CD4-positive, alpha-beta T cell treated with Interleukin-21 for 1 hour (primary cell): ENCODE measurements at regions not wholly inside any gene's neighbourhood (a gene's known extent, or its start where the extent isn't known, plus 50 kb on each side); places are given as distances from the start of the nearest gene placed in this dataset.

Experiments
- DNase-seq: peaks from one replicate; pipeline ENCODE4 v3.0.0-alpha.2; 2020

DNA sequence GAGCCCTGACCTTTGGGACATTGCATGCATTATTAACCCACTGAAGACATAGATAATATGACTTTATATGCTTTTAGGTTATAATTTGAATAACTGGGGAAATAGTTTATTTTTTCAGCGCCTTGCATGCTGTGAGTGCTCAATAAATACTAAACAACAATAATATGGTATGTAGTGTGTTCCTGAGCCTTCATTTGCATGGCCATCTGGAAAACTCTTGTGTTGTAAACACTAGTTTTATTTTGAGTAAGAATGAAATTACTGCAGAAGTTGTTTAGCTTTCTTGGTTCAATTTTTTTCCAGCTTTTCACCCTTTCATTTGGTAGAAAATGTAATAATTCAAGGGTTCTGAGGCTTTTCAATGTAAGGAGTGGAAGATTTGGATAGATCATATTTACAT is 189.3 kb upstream of the GALNT5 start:
- DNase-seq = no peak

DNA sequence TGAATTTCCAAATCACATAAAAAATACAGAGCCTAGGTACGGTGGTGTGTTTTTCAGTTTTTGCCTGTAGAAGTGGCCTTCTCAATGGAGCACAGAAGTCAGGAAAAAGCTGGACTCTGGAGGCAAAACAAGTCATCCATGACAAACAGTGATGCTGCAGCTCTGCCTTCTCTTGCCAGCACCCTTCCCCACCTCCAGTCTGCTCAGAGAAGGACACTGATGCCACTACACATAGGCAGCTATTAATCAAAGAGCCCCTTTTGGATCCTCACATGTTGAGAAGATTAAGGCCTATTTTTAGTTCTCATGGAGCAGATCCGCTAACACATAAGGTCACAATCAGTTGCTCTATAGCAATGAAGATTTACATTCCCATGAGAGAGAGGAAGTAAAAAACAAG is 181.6 kb upstream of the GALNT5 start:
- no peak for DNase-seq

DNA sequence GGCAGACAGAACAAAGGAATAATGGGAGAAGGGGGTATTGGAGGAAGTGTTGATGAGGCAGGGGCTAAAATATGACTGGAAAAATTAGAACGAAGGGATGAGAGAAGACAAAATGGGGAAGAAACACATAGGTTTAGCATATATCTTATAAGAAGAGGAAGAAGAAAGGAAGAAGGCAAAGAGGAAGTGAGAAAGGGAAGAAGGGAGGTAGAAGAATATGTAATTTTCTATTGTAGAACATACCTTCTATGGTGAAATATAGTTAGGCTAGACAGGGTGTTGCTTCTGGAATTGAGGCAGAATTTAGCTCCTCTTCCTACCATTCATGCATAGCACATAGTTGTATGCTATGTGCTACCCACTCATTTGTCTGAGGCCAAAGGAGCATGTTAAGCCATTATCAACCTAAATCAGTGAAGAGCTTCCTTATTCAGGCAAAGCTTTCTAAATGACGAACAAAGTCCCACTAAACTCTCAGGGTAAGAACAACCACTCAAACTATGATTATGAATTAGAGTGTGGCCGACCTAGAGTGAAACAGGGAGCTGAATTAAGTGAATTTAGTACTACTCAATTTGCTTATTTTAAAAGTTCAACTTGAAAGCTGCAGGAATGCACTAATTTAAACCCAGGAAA is 180.9 kb upstream of the GALNT5 start:
- DNase-seq = no peak

DNA sequence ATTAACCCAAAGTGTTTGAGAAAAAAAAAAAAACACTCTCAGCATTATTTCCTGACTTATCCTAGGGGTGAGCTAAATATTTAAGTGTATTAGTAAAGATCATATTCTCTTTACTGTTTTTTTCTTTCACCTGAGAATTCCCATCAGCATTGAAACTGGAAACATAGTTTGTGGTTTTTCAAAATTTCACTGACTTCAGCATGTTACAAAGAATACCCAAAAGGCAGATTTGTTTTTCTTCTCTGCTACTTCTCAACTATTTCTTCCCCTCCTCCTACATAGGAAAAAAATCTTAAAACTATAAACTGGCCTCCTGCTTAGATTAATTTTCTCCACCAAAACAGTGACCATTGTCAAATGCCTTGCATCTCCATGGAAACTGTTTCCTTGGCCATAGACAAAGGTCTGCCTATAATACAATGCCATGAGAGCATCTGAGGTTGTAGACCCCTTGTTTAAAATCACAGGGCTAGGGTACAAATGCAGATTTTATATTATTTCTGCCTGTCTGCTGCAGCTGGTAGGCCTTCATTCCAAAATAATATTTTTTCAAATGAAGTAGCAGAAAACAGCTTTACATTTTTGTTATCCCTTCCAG is 179.7 kb upstream of the GALNT5 start:
- DNase-seq = no peak

DNA sequence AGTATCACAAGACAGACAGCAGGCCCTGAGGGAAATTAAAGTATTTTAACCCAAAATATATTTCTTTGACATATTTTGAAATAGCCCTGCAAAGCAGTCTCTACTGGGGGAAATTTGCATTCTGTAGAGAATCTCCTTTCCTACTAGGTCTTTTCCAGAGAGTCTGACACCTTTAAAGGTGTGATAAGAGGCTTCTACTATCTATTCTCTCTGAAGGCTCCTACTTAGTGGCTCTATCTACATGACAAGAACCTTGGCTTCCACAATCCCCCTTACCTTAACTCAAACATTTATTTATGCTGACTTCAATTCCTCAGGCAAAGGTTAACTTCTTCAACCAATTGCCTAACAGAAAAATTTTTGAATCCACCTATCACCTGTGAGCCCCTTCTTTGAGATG is 174.6 kb upstream of the GALNT5 start:
- no peak for DNase-seq

DNA sequence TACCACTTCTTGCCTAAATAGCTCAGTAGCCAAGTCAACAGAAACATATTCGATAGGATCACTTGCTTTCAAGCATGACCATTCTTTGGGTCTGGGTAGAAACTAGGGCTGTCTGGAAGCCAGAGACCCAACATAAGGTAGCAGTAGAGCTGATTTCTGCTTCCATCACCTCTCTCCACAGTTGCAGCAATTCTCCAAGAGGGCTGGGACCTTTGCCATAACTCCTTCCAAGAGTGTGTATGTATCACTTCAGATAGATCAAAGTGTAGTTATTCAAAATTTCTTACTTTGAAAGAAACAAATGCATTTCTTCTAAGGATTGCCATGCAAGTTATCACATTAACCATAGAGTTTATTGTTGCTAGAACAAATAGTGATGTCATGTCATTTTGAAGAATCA is 172.0 kb upstream of the GALNT5 start:
- DNase-seq = no peak

DNA sequence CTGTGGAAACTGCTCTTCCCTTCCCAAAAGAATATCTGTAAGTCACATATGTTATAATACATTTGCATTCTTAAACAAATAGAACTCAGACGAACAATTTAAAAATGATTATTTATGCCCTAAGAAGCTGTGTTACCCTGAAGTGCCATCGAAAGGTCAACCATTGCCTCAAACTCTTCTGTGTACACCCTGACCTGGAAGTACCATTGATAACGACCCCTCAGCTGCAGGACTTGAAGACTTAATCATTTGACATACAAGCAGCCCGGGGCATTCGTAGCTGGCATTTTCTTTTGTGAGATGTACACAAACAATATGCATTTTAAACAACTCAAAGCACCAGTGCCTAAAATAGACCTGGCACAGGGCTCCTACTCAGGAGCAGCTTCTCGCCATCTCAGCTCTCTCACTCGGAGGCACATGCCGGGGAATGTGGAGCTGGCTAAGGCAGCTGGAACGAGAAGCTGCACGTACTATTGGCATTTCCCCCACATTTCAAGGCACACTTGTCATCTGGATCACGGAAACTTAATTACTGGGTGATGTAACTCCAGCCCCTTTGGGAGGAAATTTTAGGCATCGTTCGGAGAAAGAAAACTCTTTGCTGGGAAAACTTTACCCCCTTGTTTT is 170.0 kb upstream of the GALNT5 start:
- no peak for DNase-seq

DNA sequence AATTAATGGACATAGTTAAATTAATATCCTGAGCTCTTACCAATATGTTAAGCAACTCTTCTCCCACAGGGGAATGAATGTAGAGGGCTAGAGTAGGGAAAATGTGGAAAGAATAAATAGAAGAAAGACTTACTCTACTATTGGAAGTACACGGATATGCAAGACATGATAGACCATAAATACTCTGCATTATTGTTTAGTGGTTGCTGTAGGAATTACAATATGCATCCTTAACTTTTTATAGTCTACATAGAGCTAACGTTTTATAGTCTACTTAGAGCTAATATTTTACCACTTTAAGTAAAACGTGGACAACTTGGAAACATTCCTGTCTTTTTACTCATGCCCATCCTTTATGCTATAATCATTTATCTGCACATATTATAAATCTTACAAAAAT is 163.8 kb upstream of the GALNT5 start:
- no peak for DNase-seq

DNA sequence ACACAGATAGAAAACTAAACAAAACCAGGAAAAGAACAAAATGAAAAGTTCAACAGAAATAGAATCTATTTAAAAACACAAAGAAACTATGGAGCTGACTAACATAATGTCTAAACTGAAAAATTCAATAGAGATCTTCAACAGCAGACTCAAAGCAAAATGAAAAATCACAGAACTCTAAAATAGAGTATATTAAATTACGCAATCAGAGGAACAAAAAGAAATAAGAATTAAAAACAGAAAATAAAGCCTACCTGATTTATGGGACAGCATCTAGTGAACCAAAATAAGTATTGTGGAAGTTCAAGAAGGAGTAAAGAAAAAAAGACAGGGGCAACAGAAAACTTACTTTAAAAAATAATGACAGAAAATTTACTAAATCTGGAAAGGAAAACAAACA is 152.1 kb upstream of the GALNT5 start:
- DNase-seq = no peak

DNA sequence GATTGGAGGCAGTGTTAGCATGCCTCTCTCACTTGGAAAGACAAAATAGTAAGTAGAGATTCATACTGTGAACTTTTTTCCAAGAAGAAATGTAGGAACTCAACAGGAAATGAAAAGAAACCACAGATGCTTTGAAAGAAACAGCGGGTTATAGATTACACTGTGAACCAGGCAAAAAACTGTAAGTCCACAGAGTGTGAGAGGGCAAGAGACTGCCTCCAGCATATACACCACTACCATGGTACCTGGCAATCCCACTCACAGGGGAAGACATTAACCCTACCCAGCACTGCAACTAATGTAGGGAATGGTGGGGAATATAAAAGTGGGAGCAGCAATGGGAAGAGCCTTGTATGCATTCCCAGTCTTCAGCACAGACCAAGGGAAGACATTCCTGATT is 150.6 kb upstream of the GALNT5 start:
- DNase-seq = no peak

DNA sequence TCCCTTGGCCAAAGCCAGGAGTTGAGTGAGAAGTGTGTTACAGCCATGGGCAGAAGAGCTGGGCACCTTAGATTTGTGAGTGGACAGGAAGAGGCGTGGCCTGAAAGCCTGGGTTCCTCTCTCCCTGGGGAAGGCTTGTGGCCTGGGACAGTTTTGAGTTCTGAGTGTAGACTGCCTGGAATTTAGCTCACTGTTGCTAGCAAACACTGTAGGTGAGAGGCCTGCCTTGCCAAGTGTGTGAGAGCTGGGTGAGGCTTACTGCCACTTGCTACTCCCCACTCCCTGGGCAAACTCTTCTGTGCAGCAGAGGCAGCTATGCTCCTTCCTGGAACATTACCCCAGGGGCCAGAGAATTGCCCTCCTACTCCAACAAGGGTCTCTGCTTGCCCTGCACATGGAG is 150.0 kb upstream of the GALNT5 start:
- no peak for DNase-seq

DNA sequence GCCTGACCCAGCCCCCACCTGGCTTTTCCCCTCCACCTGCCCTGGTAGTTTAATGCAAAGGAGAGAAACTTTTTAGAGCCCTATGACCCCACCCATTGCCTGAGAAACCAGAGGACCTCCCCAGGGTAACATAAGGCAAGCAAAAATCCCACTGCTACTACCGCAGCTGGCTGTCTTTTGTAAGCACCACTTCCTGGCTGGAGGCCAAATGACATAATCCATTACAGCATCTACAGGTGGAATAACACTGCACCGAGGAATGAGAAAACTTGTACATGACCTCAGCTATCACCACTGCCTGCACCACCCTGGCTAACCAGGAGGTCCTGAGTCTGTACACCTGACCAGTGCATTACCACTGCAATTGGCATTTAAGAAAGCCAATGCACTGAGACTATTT is 149.6 kb upstream of the GALNT5 start:
- no peak for DNase-seq

DNA sequence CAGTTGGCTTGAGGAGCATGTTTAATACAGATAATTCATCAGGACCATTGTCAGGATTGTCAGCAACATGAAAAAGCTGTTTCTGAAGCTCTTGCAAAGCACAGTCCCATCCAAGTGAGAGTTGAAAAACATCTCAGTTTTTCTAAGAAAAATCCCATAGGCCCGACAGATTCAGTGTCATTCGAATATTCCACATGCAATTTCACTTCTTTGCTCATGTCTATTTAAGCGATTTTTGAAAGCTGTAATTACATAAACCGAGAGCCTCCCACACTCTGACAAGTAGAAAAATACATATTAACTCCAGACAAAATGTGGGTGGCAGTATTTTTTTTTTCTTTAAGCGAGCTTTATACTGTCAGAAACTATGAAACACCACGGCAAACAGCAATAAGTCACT is 134.7 kb upstream of the GALNT5 start:
- DNase-seq = no peak

DNA sequence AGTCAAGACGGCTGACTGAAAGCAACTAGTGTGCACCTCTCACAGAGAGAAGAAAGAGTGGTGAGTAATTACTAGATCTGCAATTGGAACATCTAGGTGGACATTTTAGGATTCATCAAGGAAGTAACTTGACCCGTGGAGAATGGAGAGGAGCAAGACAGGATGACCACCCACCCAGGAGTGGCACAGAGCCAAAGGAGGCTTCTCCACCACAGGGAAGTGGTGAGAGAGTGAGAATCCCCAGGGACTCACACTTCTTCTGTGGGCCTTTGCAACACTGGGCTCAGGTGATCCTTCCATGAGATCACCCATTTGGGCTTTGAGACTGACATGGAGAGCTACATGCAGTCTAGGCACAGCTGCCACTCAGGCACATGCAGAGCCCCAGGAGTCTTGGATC is 132.8 kb upstream of the GALNT5 start:
- DNase-seq = no peak

DNA sequence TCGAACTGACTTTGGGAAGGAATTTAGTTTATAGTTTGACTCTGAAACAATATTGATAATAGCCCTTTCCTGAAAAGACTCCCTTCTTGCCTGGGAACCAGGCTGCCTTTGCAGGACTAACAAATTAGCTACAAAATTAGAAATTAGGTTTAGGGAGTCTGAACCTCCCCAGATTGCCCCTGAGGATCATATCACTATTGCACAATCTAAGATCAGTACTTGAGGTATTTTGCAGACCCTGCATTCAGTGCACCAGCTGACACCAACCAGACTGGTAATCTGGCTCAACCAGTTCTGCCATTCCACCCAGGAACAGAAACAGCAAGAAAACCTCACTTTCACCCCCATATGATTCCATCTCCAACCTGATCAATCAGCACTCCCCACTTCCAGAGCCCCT is 131.8 kb upstream of the GALNT5 start:
- DNase-seq = no peak

DNA sequence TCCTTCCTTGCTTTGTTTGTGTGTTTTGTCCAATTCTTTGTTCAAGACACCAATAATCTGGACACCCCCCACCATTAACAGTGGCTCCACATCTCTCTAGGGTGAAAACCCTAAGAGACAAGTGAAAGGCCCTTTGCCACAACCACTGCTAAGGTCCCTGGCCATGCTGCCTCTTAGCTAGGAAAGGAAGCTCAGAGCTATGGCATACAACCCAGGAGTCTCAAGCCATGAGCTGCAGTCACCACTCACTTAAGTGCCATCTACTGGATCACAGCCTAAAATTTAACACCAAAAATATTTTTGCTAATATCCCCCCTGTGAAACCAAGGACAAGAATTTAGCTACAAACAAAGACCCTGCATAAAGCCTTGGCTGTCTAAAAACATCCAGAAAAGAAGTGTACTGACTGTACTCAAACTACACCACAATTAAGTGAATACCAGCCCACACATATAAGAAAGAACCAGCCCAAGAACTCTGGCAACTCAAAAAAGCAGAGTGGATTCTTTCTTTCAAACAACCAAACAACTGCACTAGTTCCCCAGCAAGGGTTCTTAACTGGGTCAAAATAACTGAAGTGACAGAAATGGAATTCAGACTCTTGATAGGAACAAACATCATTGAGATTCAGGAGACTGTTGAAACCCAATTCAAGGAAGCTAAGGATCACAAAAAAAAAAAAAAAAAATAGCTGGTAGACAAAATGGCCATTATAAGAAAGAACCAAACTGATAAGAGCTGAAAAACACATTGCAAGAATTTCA is 130.1 kb upstream of the GALNT5 start:
- no peak for DNase-seq

DNA sequence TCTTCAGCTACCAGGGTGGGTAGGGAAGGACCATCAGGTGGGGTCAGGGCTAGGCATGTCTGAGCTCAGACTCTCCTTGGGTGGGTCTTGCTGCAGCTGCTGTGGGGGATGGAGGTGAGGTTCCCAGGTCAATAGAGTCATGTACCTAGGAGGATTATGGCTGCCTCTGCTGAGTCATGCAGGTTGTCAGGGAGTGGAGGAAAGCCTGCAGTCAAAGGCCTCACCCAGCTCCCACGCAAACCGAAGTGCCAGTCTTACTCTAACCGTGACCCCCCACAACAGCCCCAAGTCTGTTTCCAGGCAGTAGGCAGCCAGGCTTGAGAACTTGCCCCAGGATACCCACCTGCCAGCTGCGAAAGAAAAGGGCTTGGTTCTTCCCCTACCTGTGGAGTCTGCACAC is 113.6 kb upstream of the GALNT5 start:
- DNase-seq = no peak

DNA sequence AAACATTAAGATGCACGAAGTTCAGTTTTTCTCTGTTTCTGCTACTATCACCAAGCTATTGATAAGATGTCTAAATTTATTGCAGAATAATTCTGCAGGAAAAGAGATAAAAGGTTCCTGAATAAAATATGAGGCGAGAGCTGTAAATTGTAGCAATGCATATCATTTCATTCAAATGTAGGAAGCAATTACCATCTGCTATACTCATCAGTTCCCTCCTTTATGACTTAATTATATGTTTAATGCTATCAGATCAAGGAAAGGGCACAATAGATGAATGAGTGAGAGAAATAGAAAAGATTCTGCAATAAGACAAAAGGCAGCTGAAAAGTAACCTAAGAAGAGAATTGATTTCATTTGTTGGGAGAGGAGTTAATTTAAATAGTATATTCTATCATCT is 108.2 kb upstream of the GALNT5 start:
- DNase-seq = no peak

DNA sequence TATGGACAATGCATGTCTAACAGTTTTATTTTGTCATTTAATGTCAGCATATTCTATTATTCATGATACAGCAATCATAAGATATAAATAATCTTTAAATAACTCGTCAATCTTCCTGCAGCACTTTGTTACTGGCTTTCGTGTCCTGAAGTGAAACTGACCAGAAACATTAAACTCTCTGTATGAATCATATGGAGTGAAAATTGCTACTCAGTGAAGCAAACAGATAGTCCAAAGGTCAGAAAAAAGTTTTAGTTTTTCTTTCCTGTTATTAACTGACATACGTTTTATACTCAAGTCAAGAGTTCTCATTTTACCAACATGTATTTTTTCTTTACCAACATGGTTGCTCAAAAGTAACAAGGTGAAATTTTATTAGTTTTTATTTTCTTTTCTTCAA is 106.8 kb upstream of the GALNT5 start:
- DNase-seq = no peak

DNA sequence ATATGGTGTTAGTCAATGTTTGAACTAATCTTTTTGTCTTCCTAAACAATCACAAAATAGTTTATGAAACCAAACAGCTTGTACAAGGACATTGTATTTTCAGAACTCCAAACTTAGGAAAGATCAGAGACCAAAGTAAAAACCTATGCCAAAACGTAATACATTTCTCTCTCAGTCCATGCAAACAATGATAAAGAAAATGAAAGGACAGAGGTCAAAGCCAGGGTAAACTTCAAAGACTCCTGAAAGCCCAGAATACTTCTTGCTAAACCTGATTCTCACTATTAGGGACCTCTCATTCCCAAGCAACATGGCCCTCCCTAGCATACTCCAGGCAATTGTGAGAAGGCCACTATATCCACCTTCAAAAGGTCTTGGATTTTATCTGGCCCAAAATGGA is 105.1 kb upstream of the GALNT5 start:
- no peak for DNase-seq

DNA sequence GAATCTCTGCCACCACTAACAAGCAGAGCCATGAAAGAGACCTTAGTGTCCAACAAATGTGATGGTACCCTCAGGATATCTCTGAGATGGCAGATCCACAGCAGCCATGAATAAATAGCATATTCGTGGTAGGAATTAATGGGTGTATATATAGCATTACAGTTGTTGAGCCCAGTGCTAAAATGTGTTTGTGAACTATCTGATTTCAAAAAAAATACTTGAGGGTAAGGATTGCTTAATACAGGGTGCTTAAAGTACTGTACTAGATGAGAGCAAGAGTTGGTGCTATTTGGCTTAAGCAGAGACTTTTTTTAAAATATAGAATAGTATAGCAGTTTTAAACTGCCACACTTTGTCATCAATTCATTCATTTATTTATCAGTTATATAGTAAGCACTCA is 101.5 kb upstream of the GALNT5 start:
- no peak for DNase-seq

DNA sequence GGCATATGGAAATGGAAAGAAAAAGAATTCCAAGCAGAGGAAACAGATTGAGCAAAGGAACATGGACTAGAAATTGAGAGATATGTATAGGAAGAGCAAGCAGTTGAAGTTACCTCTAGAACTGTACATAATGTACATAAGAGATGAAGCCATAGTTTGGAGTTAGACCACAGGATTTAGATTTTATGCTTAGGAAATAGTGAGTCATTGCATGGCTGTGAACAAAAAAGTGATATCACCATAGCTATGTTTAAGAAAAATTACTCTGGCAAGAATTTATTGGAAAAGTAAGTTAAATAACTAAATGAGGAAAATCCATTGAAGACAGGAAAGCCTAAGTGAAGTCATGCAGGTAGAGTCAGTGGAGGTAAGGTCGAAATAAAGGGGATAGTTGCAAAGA is 99.4 kb upstream of the GALNT5 start:
- no peak for DNase-seq

DNA sequence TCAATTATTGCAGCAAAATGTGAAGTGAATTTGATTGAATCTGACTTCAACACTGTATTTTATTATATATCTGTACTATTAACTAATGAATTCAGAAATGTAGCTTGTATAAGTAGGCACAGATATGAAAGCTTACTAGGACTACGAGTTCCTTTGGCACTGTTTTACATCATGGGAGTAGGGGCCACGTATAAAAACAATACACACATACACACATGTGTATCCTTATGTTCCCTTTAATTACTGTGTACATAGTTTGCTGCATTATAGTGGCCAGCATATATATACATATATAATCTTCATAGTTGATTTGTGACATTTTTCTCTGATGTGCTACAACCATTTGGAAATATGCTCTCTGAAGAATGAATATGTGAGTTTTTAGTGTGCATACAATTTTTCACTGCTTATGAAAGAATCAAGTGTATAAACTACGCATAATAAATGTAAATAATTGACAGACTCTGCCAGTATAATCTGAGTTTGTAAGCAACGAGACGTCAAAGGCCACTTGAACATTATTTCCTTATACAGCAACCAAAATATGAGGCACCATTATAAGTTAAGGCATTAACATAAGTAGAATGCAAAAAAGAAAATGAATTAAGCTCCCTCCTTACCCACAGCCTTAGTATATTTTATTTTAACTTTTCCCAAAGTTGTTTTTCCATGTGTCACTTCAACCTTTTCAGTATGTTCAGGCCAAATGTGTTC is 98.1 kb upstream of the GALNT5 start:
- no peak for DNase-seq

DNA sequence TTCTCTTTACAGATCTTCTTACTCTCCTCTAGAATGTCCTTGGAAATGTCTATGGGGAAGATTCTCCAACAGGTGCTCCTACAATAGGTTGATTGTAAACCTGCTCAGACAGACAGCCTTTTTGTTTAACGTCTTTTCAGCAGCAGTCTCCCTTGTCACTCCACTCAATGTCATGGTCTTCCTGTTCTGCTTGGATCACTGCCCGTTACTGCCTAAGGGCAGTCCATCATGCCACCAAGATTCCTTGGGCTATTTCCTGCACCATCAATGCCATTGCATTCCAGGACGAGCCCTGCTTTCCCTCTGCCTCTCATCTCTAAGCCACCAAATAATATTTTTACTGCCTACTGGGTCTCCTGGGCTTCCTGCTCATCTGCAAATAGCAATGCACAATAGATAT is 97.4 kb upstream of the GALNT5 start:
- no peak for DNase-seq
